ENCODE measurements at regions not wholly inside any gene's neighbourhood (a gene's known extent, or its start where the extent isn't known, plus 50 kb on each side); places are given as distances from the start of the nearest gene placed in this dataset.

- TF ChIP-seq TCF12 (IDR thresholded peaks at IDR 0.05; ENCODE audit: low read depth) = no peak
- no peak for TF ChIP-seq REST (IDR thresholded peaks at IDR 0.05; ENCODE audit: low read depth)
These were observed 96.9 kb upstream of the FAM180A start for GRCh38 chr7:135845415-135846075.

- no peak for TF ChIP-seq MAX (IDR thresholded peaks at IDR 0.05)
- no peak for TF ChIP-seq EGR1 (IDR thresholded peaks at IDR 0.05)
- TF ChIP-seq EP300 (IDR thresholded peaks at IDR 0.05; ENCODE audit: borderline replicate concordance) = no peak
- no peak for TF ChIP-seq CREB1 (IDR thresholded peaks at IDR 0.05; ENCODE audit: low read depth)
- no peak for TF ChIP-seq RAD21 (IDR thresholded peaks at IDR 0.05; ENCODE audit: low read depth)
- no peak for TF ChIP-seq FOXM1 (IDR thresholded peaks at IDR 0.05; ENCODE audit: borderline replicate concordance, low read depth)
- no peak for TF ChIP-seq NFIC (IDR thresholded peaks at IDR 0.05)
- no peak for TF ChIP-seq TEAD4 (IDR thresholded peaks at IDR 0.05)
- TF ChIP-seq CEBPB (IDR thresholded peaks at IDR 0.05) = no peak
- no peak for TF ChIP-seq REST (IDR thresholded peaks at IDR 0.05; ENCODE audit: low read depth)
- TF ChIP-seq YY1 (IDR thresholded peaks at IDR 0.05; ENCODE audit: low read depth) = no peak
- TF ChIP-seq TAF1 (IDR thresholded peaks at IDR 0.05; ENCODE audit: low read depth) = no peak
- no peak for TF ChIP-seq ZBTB7A (IDR thresholded peaks at IDR 0.05; ENCODE audit: low read depth)
- no peak for TF ChIP-seq TCF12 (IDR thresholded peaks at IDR 0.05; ENCODE audit: low read depth)
- TF ChIP-seq USF1 (IDR thresholded peaks at IDR 0.05) = no peak
These were observed 96.3 kb upstream of the FAM180A start for GRCh38 chr7:135844903-135845302.

- TF ChIP-seq TAF1 (IDR thresholded peaks at IDR 0.05; ENCODE audit: low read depth) (no peak), CREB1 (IDR thresholded peaks at IDR 0.05; ENCODE audit: low read depth) (no peak), REST (IDR thresholded peaks at IDR 0.05; ENCODE audit: low read depth) (no peak), EGR1 (IDR thresholded peaks at IDR 0.05) (no peak), RAD21 (IDR thresholded peaks at IDR 0.05; ENCODE audit: low read depth) (no peak), CEBPB (IDR thresholded peaks at IDR 0.05) (no peak), TEAD4 (IDR thresholded peaks at IDR 0.05) (no peak), ZBTB7A (IDR thresholded peaks at IDR 0.05; ENCODE audit: low read depth) (no peak), YY1 (IDR thresholded peaks at IDR 0.05; ENCODE audit: low read depth) (no peak), TCF12 (IDR thresholded peaks at IDR 0.05; ENCODE audit: low read depth) (no peak), MAX (IDR thresholded peaks at IDR 0.05) (no peak), USF1 (IDR thresholded peaks at IDR 0.05) (no peak)
These were observed 94.6 kb upstream of the FAM180A start for GRCh38 chr7:135843214-135843613.

GRCh38 chr7:135842446-135843179, 94.0 kb upstream of the FAM180A start:
- TF ChIP-seq YY1 (IDR thresholded peaks at IDR 0.05; ENCODE audit: low read depth) = no peak
- no peak for TF ChIP-seq MAX (IDR thresholded peaks at IDR 0.05)
- TF ChIP-seq RAD21 (IDR thresholded peaks at IDR 0.05; ENCODE audit: low read depth) = no peak
- TF ChIP-seq REST (IDR thresholded peaks at IDR 0.05; ENCODE audit: low read depth) = no peak
- no peak for TF ChIP-seq NFIC (IDR thresholded peaks at IDR 0.05)
- no peak for TF ChIP-seq CEBPB (IDR thresholded peaks at IDR 0.05)
- no peak for TF ChIP-seq FOXM1 (IDR thresholded peaks at IDR 0.05; ENCODE audit: borderline replicate concordance, low read depth)
- no peak for TF ChIP-seq ZBTB7A (IDR thresholded peaks at IDR 0.05; ENCODE audit: low read depth)
- TF ChIP-seq TAF1 (IDR thresholded peaks at IDR 0.05; ENCODE audit: low read depth) = no peak
- no peak for TF ChIP-seq CREB1 (IDR thresholded peaks at IDR 0.05; ENCODE audit: low read depth)
- TF ChIP-seq EGR1 (IDR thresholded peaks at IDR 0.05) = no peak
- no peak for TF ChIP-seq TCF12 (IDR thresholded peaks at IDR 0.05; ENCODE audit: low read depth)
- no peak for TF ChIP-seq USF1 (IDR thresholded peaks at IDR 0.05)
- no peak for TF ChIP-seq TEAD4 (IDR thresholded peaks at IDR 0.05)
- TF ChIP-seq EP300 (IDR thresholded peaks at IDR 0.05; ENCODE audit: borderline replicate concordance) = no peak
